Stimulated activated naive CD4-positive, alpha-beta T cell treated with Interleukin-2 at 50 U/mL for 16 hours (primary cell): ENCODE measurements at regions not wholly inside any gene's neighbourhood (a gene's known extent, or its start where the extent isn't known, plus 50 kb on each side); places are given as distances from the start of the nearest gene placed in this dataset.
"Not testable (repeated sequence)": the region's sequence is repeated elsewhere in the genome, so short reads cannot be mapped to it uniquely, and the experiment has no call there.

Source experiments
- DNase-seq: peaks from one replicate; lab custom pipeline; 2025; lab: John Stamatoyannopoulos, UW

DNA sequence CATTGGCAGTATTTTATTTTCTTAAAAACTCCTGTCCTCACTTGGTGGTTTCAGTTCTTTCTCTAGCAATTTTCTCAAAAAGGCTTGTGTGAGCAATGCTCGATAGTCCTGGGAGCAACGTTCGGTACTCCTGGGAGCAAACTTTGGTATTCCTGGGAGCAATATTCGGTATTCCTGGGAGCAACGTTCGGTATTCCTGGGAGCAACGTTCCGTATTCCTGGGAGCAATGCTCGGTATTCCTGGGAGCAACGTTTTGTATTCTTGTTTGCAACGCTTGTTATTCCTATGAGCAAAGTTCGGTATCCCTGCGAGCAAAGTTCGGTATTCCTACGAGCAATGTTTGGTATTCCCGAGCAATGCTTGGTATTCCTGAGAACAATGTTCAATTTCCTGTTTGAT lies 362.0 kb upstream of the ADARB2 start:
- no peak for DNase-seq

DNA sequence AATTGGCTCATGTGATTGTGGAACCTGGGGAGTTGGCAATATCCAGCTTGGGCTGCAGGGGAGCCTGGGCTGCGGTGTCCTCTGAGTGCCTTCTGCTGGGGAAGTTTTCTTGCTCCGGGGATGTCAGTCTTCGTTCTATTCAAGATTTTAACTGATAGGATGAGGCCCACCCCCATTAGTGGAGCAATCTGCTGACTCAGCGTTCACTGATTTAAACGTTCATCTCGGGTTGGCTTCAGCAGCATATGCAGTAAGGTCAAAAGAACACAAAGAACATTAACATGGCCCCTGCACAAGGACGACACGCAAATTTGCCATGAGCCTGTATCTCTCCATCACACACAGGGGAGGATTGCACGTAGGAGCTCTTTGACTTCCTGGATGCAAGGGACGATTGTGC lies 360.6 kb upstream of the ADARB2 start:
- DNase-seq = no peak

DNA sequence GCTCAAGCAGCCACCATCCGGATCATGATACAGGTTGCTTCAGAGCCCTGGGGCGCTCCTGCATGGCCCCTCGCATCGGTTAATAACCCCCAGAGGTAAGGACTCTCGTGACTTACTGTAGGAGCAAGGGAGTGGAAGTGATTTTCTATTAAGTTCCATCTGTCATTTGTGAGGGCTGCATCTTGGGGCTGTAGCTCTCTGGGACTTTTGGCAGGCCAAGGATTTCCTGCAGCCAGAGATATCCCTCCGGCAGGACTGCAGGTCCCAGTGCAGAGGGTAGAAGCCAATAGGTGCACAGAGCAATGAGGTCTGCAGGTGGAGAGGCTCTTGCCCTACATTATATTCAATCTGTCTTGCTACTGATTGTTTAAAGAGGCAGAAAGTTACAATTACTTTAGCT lies 356.8 kb upstream of the ADARB2 start:
- no peak for DNase-seq

DNA sequence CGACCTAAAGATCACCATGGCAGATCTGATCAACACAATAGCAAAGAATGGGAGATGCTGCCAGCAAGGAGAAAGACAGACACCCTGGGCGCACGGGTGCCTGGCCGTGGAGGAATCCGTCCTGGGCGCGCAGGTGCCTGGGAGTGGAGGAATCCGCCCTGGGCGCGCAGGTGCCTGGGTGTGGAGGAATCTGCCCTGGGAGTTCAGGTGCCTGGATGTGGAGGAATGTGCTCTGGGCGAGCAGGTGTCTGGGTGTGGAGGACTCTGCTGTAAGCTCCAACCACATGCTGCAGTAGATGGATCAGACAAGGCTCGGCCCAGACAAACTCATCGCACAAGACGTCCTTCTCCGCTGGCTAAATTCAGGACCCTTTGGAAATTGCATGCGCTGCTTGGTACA lies 346.3 kb upstream of the ADARB2 start:
- no peak for DNase-seq

DNA sequence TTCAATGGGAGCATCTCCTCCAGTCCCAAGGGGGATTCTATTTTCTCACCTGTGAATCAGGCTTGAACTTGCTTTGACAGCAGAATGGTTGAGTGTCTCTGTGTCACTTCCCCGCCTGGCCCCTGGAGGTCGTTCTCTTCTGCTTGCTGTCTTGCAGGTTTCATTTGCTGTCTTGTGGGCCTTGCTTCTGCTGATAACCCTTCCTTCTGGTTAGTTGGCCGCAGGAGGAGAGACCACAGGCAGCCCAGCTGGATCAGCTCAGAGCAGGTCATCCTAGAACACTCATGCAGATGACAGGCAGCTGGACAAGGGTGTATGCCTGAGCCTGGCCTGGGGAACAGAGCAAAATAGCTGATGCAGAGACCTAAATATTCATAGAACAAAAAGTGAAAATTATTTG lies 344.2 kb upstream of the ADARB2 start:
- no peak for DNase-seq

DNA sequence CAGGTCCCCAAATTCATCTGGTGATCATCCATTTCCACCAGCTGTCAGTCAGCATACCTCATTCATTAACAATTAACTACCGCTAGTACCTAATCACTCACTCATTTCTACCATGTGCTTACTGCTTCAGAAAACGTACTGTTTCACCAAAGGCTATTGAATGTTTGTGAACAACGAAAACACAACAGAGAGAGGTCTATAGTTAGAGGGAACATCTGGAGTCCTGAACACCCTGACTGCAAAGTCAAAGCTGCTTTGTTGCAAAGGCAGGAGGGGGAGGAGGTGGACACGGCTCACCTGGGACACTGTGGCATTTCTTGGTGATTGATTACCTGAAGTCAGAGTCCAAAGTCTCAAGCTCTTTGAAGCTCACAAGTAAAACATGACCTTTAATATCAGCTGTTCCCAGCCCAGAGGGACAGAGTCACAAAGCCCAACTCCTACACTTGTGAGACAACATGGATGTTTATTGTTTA lies 342.3 kb upstream of the ADARB2 start:
- no peak for DNase-seq

DNA sequence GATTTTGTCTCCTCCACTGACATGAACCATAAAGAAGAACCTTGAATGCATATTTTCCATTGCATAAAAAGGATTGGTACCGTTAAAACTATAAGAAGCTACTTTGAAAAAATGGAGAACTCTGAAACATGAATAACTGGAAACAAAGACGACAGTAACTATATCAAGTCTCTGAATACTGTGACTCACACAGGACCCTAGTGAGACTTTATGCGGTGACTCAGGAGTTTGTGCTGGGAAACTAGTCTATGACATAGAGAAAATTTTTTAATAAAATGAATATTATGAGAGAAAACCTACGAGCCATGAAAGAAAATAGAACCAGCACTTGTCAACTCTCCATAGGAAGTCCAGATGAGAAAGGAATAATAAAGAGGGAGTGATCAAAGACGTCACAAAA lies 339.9 kb upstream of the ADARB2 start:
- DNase-seq = no peak

DNA sequence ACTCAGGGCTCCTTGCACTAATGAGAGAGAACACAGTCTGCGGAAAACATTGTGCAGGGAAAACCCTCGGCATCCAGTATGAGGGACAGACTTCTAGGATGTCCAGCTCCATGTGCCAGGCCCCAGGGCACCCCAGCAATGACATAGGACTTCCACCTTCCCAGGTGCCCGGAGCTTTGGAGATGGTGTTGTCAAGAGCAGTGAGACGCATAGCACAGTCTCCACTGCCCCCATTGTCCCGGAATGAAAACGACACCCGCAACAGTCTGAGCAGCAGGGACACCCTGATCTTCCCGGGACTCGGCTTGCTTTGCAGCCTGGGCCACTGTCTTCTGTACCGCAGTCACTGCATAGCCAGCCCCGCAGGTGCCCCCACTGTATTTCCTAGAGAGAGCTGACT lies 339.2 kb upstream of the ADARB2 start:
- no peak for DNase-seq

DNA sequence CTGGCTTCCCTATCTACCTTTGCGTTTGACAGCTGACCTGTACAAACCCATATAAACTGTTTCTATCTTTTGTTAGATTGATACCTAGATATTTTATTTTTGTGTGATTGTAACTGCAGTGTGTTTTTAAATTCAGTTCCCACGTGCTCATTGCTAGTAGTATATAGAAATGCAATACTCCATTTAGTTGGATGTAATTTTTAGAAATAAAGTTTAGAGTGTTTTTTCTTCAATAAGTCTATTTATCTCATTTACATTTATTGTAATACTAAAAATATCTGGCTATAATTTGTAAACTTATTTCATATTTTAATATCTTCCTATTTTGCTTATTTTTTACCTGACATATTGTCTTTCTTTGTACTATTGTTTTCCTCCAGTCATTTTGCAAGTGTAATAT lies 329.7 kb upstream of the ADARB2 start:
- no peak for DNase-seq

DNA sequence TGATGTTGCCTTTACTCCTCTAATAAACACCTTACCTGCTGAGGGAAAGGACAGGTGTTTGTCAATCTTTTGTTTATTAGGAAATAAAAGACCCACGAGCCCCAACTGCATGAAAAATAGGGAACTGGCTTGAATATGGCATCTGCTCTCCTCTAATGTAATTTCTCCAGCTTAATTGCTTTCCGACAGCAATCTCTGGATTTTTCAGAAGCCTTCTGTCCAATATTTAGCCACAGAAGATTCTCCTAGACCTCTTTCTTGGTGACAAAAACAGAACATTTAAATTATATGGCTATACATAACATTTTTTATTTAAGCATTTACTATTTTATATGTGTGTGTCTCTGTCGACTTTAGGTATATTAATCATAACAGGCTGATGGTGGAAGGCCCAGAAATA lies 317.4 kb upstream of the ADARB2 start:
- DNase-seq = no peak

DNA sequence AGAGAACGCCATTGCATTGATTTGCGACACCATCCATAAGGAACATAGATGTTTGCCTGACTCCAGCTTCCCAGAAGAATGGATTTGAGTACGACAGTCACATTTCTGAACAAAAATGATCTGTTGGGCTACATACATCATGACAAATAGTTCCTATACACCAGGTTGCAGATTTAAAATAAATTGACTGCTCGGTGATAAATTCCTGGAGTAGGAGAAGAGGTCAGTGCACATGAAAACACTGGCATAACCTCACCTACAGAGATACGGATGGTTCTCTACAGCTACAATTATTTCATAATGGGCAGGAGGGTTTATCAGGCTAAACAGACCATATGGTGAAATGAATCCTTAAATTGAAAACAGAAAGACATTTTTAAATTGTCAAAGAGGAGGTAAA lies 316.5 kb upstream of the ADARB2 start:
- no peak for DNase-seq

DNA sequence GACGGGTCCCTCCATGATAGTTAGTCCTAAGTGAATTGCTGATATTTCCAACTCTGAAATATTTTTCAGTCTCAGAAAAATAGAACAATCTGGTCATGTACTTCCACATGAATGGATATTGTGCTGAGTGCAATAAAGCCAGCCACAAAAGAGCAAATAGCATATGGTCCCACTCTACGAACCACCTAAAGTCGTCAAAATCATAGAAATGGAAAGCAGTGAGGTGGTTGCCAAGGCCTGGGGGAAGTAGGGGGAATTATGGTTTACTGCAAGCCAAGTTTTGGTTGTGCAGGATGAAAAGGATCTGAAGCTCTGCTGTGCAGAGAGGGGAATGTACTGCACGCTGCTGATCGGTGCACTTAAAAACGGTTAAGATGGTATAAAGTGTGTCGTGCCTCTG lies 313.8 kb upstream of the ADARB2 start:
- no peak for DNase-seq

DNA sequence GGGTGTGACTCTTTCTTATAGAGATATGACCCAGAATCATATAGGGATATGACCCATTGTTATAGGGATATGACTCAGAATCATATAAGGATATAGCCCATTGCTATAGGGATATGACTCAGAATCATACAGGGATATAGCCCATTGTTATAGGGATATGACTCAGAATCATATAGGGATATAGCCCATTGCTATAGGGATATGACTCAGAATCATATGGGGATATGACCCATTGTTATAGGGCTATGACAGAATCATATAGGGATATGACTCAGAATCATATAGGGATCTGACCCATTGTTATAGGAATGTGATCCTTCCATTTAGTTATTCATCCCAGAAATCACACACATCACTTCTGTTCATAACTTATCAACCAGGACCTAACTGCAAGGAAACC lies 312.2 kb upstream of the ADARB2 start:
- DNase-seq = no peak

DNA sequence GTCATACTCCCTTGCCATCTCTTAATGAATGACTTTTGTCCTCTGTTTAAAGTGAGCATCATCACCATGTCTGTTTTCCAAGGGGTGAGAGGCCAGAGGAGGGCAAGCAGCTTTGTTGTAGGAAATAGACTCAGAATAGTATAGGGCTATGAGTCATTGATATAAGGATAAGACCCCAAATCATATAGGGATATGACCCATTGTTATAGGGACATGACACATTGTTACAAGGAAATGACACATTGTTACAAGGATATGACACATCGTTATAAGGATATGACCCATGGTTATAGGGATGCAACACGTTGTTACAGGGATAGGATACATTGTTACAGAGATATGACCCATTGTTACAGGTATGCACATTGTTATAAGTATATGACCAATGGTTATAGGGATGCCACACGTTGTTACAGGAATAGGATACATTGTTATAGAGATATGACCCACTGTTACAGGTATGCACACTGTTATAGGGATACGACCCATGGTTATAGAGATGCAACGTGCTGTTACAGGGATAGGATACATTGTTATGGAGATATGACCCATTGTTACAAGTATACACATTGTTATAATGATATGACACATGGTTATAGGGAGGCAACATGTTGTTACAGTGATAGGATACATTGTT lies 311.1 kb upstream of the ADARB2 start:
- DNase-seq = no peak

DNA sequence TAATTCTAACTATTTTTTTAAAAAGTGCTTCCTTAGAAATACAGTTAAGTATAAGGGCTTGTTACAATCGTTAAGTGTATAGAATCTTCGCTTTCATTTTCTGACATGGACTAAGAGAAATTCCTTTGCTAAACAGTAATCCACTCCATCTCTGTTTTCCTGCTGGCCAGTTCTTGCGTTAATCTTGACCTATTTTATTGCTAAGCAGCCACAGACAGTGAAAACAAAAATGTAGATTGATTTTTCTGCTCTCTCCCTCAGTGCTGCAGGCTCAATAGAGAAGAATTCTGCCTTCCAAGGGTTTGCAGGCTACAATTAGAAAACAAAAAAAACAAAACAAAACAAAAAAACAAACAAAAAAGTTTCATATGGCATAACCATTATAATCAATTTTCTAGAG lies 310.4 kb upstream of the ADARB2 start:
- DNase-seq = no peak

DNA sequence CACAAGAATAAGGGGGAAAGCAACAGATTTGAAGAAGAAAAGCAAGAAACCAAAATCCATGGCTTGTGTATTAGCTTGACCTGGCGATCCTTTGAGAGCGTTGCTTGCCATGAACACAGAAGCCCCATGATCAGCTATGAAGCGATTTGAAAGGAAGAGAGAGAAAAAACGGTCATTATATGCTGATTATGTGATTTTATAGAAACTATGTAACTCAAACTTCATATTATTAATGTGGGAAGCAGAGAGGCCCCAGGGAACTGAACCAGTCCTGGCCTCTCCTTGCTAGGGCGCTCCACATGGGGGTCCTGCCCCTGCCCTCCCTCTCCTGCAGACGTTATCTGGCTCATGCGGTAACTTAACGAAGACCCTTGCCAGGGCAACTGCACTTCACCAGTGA lies 306.1 kb upstream of the ADARB2 start:
- no peak for DNase-seq

DNA sequence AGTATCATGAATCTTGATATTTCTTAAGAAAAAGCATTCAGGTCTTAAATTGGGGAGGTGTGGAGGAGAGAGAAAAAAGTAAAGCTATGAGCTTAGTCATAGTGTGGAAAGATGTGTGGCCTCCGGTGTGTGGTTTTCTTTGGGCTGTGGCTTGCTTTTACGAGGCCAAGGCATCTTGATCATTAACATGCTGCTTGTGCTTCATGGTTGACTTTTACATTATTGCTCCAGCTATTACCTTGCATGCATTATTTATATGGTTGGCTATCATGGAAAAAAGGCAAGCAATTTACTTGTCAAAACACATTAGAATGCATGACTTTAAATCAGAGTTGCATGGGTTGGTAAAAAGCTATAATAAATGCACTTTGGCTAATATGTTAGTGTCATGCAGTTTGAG lies 300.7 kb upstream of the ADARB2 start:
- DNase-seq = no peak

DNA sequence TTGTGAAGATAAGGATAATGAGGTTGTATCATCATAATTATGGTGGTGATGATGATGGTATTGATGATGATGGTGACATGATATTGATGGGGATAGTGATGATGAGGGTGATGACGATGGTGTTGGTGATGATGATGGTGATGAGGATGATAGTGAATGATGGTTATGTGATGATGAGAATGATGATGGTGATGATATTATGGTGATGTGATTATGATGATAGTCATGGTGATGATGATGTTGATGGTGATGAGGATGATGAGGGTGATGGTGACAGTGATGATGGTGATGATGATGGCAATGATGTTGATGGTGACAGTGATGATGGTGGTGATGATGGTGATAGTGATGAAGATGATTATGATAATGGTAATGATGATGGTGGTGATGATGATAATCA lies 299.9 kb upstream of the ADARB2 start:
- DNase-seq = no peak

DNA sequence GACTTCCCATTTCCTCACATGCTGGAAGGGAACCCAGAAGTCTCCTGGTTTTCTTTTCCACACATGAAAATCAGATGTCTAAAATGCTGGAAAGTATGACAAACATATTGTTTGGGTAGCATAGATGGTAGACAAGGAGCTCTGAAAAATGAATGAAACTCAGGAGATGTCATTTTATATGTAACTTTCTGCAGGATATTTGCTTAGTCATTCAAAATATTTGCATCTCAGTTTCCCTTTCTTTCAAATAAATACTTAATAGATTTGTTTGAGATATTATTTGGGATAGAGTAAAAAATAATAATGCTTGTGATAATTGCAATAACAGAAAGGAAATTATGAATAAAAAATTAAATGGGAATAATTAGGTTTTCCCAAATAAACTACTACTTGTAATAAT lies 298.9 kb upstream of the ADARB2 start:
- DNase-seq = no peak

DNA sequence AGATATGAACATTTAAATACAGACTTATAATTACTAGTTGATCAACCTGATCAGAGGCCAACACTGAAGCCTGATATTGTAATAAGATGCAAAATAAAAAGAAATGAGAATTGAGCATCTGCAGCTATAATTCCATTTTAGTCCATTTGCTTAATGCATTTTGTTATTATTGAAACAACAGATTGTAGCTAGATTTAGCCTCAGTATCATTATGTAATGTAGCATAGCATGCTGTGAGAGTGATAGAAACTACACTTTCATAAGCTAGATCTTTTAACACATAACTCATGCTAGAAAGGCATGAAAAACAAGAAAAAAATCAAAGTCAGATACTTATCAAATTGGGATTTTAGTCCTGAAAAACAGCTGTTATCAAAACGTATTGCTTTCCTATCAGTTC lies 292.7 kb upstream of the ADARB2 start:
- no peak for DNase-seq

DNA sequence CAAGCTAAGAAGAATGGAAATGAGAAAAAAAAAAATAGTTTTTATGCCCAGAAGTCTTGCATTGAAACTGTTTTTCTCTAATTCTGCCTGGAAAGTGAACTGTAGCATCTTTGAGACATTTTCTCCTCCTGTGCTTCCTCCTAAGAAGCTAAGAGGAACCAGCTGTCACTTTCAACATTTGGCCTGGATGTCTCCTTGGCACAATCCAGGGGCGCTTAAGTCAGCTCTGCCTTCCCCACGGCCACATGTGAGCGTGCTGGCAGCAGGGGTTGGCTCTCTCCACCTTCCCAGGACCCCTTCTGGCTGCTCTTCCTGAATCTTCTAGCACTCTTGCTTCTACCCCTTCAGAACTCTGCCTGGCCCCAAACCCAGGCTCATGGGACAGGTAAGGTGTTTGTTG lies 289.6 kb upstream of the ADARB2 start:
- DNase-seq = no peak

DNA sequence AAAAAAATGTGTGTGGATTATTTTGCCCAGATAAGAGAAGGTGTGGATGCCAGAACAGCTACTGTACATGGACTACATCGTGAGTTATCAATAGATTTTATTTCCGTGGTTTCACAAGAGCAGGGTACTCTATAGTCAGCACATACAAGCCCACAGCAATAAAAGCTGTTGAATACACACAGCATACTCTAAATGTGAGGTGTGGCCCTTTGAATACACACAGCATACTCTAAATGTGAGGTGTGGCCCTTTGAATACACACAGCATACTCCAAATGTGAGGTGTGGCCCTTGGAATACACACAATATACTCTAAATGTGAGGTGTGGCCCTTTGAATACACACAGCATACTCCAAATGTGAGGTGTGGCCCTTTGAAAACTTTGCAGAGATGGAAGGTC lies 287.4 kb upstream of the ADARB2 start:
- DNase-seq = not testable (repeated sequence)

DNA sequence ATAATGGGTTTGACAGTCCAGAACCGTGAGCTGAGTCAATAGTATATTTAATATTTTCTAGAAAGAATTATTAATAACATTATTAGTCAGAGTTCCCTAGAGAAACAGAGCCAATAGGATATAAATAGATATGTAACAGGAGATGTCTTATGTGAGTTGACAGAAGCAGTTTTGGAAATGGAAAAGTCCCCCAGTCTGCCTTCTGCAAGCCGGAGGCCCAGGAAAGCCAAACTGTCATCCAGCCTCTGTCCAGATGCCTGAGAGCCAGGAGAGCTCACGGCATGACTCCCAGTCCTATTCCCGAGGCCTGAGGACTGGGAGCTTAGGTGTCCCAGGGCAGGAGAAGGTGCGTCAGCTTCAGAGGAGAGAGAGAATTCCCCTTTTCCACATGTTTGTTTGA lies 286.4 kb upstream of the ADARB2 start:
- DNase-seq = no peak

DNA sequence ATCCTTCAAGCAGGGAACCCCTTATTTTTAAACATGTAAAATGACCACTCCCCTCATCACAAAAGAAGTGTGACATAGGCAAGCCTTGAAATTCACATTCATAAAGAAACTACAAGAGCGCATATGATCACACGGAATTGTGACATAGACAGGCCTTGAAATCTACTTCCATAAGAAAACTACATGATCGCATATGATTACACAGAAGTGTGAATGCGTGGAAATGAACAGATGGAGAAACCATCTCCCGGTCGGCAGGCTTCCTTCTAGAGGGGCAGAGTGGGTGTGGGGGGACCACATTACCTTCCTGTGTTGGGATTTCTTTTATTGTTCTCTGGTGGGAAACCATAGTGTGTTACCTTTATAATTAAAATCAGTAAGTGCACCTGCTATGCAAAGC lies 285.1 kb upstream of the ADARB2 start:
- no peak for DNase-seq

DNA sequence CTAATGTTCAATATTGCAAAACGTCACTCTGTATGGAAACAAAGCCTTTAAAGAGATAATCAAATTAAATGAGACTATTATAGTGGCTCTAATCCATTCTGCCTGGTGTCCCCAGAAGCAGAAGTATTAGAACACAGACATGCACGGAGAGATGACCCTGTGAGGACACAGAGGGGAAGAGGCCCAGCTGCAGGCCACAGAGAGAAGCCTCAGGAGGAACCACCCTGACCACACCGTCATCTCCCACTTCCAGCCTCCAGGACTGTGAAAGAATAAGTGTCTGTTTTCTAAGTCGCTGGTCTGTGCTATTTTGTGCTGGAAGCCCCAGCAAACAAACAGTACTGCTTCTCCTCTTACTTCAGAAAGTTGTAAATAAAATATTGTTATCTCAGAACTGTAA lies 283.5 kb upstream of the ADARB2 start:
- DNase-seq = no peak
